ENCODE measurements at regions not wholly inside any gene's neighbourhood (a gene's known extent, or its start where the extent isn't known, plus 50 kb on each side); places are given as distances from the start of the nearest gene placed in this dataset.

GRCh38 chr5:54388409-54388808 lies 67.1 kb upstream of the HSPB3 start:
- no peak for DNase-seq (ENCODE audit: low spot score)
- no peaks in the 10 kb centered on the region for H3K9me3 ChIP-seq (ENCODE audit: severe bottlenecking)
- no peaks in the 10 kb centered on the region for H3K27me3 ChIP-seq (ENCODE audit: insufficient read depth, poor library complexity, severe bottlenecking)
- H3K27ac ChIP-seq (ENCODE audit: poor library complexity, severe bottlenecking): no peak overlapping the region
- no peak for ATAC-seq (ENCODE audit: low read depth)
- H3K36me3 ChIP-seq (ENCODE audit: low read depth): no peaks in the 10 kb centered on the region
- H3K4me1 ChIP-seq (ENCODE audit: insufficient read depth, poor library complexity, severe bottlenecking): peaks cover 10% of the 10 kb centered on the region
- TF ChIP-seq CTCF (IDR thresholded peaks at IDR 0.05; ENCODE audit: poor library complexity, severe bottlenecking): no peak
- no peak overlapping the region for H3K4me3 ChIP-seq (ENCODE audit: severe bottlenecking)

GRCh38 chr5:54387659-54388232 lies 67.8 kb upstream of the HSPB3 start:
- Histone ChIP-seq H3K4me1 (ENCODE audit: insufficient read depth, poor library complexity, severe bottlenecking) (peaks cover 10% of the 10 kb centered on the region), H3K36me3 (ENCODE audit: low read depth) (no peaks in the 10 kb centered on the region), H3K4me3 (ENCODE audit: severe bottlenecking) (no peak overlapping the region), H3K27me3 (ENCODE audit: insufficient read depth, poor library complexity, severe bottlenecking) (no peaks in the 10 kb centered on the region), H3K9me3 (ENCODE audit: severe bottlenecking) (no peaks in the 10 kb centered on the region), H3K27ac (ENCODE audit: poor library complexity, severe bottlenecking) (no peak overlapping the region)
- no peak for ATAC-seq (ENCODE audit: low read depth)
- TF ChIP-seq CTCF (IDR thresholded peaks at IDR 0.05; ENCODE audit: poor library complexity, severe bottlenecking): no peak
- no peak for DNase-seq (ENCODE audit: low spot score)

- no peak for ATAC-seq (ENCODE audit: low read depth)
- H3K4me1 ChIP-seq (ENCODE audit: insufficient read depth, poor library complexity, severe bottlenecking): peaks cover 10% of the 10 kb centered on the region
These were observed 68.5 kb upstream of the HSPB3 start for GRCh38 chr5:54387031-54387430.

GRCh38 chr5:54385994-54386393 lies 69.5 kb upstream of the HSPB3 start:
- Histone ChIP-seq H3K9me3 (ENCODE audit: severe bottlenecking) (no peaks in the 10 kb centered on the region), H3K4me3 (ENCODE audit: severe bottlenecking) (no peak overlapping the region), H3K4me1 (ENCODE audit: insufficient read depth, poor library complexity, severe bottlenecking) (peaks cover 10% of the 10 kb centered on the region), H3K27me3 (ENCODE audit: insufficient read depth, poor library complexity, severe bottlenecking) (no peaks in the 10 kb centered on the region), H3K27ac (ENCODE audit: poor library complexity, severe bottlenecking) (no peak overlapping the region), H3K36me3 (ENCODE audit: low read depth) (no peaks in the 10 kb centered on the region)
- ATAC-seq (ENCODE audit: low read depth) (no peak), DNase-seq (ENCODE audit: low spot score) (no peak)
- no peak for TF ChIP-seq CTCF (IDR thresholded peaks at IDR 0.05; ENCODE audit: poor library complexity, severe bottlenecking)

More at GRCh38 chr5:54387031-54387430, 68.5 kb upstream of the HSPB3 start:
- no peak for DNase-seq (ENCODE audit: low spot score)
- H3K27me3 ChIP-seq (ENCODE audit: insufficient read depth, poor library complexity, severe bottlenecking): no peaks in the 10 kb centered on the region
- no peaks in the 10 kb centered on the region for H3K36me3 ChIP-seq (ENCODE audit: low read depth)
- no peaks in the 10 kb centered on the region for H3K9me3 ChIP-seq (ENCODE audit: severe bottlenecking)
- H3K4me3 ChIP-seq (ENCODE audit: severe bottlenecking): no peak overlapping the region
- TF ChIP-seq CTCF (IDR thresholded peaks at IDR 0.05; ENCODE audit: poor library complexity, severe bottlenecking): no peak
- no peak overlapping the region for H3K27ac ChIP-seq (ENCODE audit: poor library complexity, severe bottlenecking)

GRCh38 chr5:54384356-54384933 lies 71.1 kb upstream of the HSPB3 start:
- no peaks in the 10 kb centered on the region for H3K36me3 ChIP-seq (ENCODE audit: low read depth)
- H3K27ac ChIP-seq (ENCODE audit: poor library complexity, severe bottlenecking): no peak overlapping the region
- no peak for ATAC-seq (ENCODE audit: low read depth)
- H3K9me3 ChIP-seq (ENCODE audit: severe bottlenecking): no peaks in the 10 kb centered on the region
- peaks cover 5% of the 10 kb centered on the region for H3K4me1 ChIP-seq (ENCODE audit: insufficient read depth, poor library complexity, severe bottlenecking)
- H3K27me3 ChIP-seq (ENCODE audit: insufficient read depth, poor library complexity, severe bottlenecking): no peaks in the 10 kb centered on the region
- no peak for DNase-seq (ENCODE audit: low spot score)
- no peak for TF ChIP-seq CTCF (IDR thresholded peaks at IDR 0.05; ENCODE audit: poor library complexity, severe bottlenecking)
- H3K4me3 ChIP-seq (ENCODE audit: severe bottlenecking): no peak overlapping the region
